ENCODE measurements at regions not wholly inside any gene's neighbourhood (a gene's known extent, or its start where the extent isn't known, plus 50 kb on each side); places are given as distances from the start of the nearest gene placed in this dataset.

DNA sequence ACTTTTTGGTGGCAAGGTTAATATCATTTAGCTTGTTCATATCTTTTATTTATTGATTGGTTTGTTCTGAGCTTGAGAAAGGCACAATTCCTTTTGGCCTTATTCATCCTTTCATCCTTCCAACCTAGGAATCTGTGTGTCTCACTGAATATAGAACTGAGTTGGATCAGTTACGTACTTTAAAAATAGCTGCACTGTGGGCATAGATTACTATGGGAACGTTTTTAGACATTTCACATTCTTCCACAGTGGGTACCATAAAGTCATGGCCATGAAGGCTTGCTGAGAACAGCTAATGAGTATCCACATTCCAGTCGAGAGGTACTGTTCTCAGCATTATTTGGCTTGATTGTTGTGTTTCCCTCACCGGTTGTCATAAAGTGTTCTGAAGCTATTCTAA is 217.0 kb upstream of the DKK2 start:
- TF ChIP-seq, protein P1, sequence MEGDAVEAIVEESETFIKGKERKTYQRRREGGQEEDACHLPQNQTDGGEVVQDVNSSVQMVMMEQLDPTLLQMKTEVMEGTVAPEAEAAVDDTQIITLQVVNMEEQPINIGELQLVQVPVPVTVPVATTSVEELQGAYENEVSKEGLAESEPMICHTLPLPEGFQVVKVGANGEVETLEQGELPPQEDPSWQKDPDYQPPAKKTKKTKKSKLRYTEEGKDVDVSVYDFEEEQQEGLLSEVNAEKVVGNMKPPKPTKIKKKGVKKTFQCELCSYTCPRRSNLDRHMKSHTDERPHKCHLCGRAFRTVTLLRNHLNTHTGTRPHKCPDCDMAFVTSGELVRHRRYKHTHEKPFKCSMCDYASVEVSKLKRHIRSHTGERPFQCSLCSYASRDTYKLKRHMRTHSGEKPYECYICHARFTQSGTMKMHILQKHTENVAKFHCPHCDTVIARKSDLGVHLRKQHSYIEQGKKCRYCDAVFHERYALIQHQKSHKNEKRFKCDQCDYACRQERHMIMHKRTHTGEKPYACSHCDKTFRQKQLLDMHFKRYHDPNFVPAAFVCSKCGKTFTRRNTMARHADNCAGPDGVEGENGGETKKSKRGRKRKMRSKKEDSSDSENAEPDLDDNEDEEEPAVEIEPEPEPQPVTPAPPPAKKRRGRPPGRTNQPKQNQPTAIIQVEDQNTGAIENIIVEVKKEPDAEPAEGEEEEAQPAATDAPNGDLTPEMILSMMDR (conservative IDR thresholded peaks at IDR 0.05 in 1 of 2, IDR thresholded peaks at IDR 0.05 in 1 of 2; ENCODE audit: extremely low read depth in 1 of 2, insufficient read depth in 1 of 2, low read depth in 1 of 2, low read length in 2 of 2): no peak
- TF ChIP-seq EZH2 (IDR thresholded peaks at IDR 0.05; ENCODE audit: borderline replicate concordance, low read length): no peak

Measured in mammary epithelial cell (primary cell).